OCI-LY7 (cell line): ENCODE measurements at regions not wholly inside any gene's neighbourhood (a gene's known extent, or its start where the extent isn't known, plus 50 kb on each side); places are given as distances from the start of the nearest gene placed in this dataset.

ENCODE experiments used
- CTCF ChIP-seq: fragments of 200-600 bp; sonication (generic); conservative IDR thresholded peaks from 2 replicates; pipeline ENCODE4 v1.5.1; 2014; ENCODE audit warnings: mild to moderate bottlenecking, antibody characterized with exemption, low read length, moderate library complexity, mixed read lengths
- EZH2phosphoT487 ChIP-seq: fragments of 200-600 bp; sonication (generic); IDR thresholded peaks from 2 replicates; pipeline ENCODE4 v1.6.1; 2018; ENCODE audit warnings: low read depth, borderline replicate concordance, mild to moderate bottlenecking, mixed run types, antibody characterized with exemption, low read length, moderate library complexity, mixed read lengths

- TF ChIP-seq CTCF (no peak), EZH2phosphoT487 (no peak)
These were observed 757.2 kb downstream of the MRPL39 start for GRCh38 chr21:24850121-24850520.
